Psoas muscle (tissue), 7 donors: ENCODE measurements at regions not wholly inside any gene's neighbourhood (a gene's known extent, or its start where the extent isn't known, plus 50 kb on each side); places are given as distances from the start of the nearest gene placed in this dataset.

Experiments used
- ATAC-seq, 4 donors: fragments of 200-7000 bp; cut with Tn5 transposase; one replicate each; pipeline ENCODE4 v1.9.1; 2020; ENCODE audit warnings: moderate library complexity in 3 of 4, mild to moderate bottlenecking in 2 of 4
- DNase-seq, 2 donors: peaks; one replicate each; pipeline ENCODE4 v3.0.0-alpha.2; 2020
- H3K27ac ChIP-seq: fragments of 200-600 bp; one replicate; pipeline ENCODE4 v1.8.0; 2022
- H3K27me3 ChIP-seq, 3 donors: fragments of 200-600 bp in 1 of 3; one replicate each; pipeline versions ENCODE4 v1.6.1 to v1.8.0; 2013 to 2022; ENCODE audit warnings: low read length in 2 of 3, mild to moderate bottlenecking in 2 of 3, moderate library complexity in 1 of 3; ENCODE audit not compliant: insufficient read depth in 3 of 3
- H3K36me3 ChIP-seq, 2 donors: fragments of 200-600 bp in 1 of 2; one replicate each; pipeline versions ENCODE4 v1.6.1 to v1.8.0; 2013 to 2022; ENCODE audit warnings: low read depth in 1 of 2, mild to moderate bottlenecking in 1 of 2, moderate library complexity in 1 of 2; ENCODE audit not compliant: insufficient read depth in 1 of 2
- H3K4me1 ChIP-seq: fragments of 200-600 bp; one replicate; pipeline ENCODE4 v1.8.0; 2022
- H3K4me3 ChIP-seq: fragments of 200-600 bp; one replicate; pipeline ENCODE4 v1.8.0; 2022; ENCODE audit warnings: mild to moderate bottlenecking
- H3K9me3 ChIP-seq: fragments of 200-600 bp; one replicate; pipeline ENCODE4 v1.8.0; 2022
- WGBS, 3 donors: extraction: QIAGEN DNeasy Blood & Tissue Kit; methylation state at CpG; one replicate each; pipeline versions ENCODE4 v1.1.6 to v1.1.7; 2013; 5-methylcytosine and 5-hydroxymethylcytosine counted together
- intact Hi-C, 2 donors: fragments of 100-400 bp; cut with DNase I; formaldehyde crosslinking; loops; one replicate each; pipeline versions ENCODE4 v1.11.0 to v1.14.2; 2022
- TF ChIP-seq, protein P1 (sequence below): fragments of 200-600 bp; IDR thresholded peaks from one replicate; pipeline ENCODE4 v1.8.0; 2022; ENCODE audit warnings: antibody characterized with exemption
- donor health status: healthy with polysubstance abuse.
- donor health status: DM: no; HTN: no; CAD: no; lungs with moderate emphysema.
- donor health status: Bipolar disorder and iron deficiency.
- donor health status: healthy.
- donor health status: DM: yes; HTN: yes; CAD: no.
- donor health status: DM: no; HTN: no; CAD: no.
- donor health status: DM: yes; HTN: yes; CAD: no.

GRCh38 chr5:163303718-163304117, 133.7 kb upstream of the CCNG1 start:
- H3K9me3 ChIP-seq: no peaks in the 10 kb centered on the region
- ATAC-seq (no peak), DNase-seq (no peak)
- no peak overlapping the region for H3K4me3 ChIP-seq
- no peaks in the 10 kb centered on the region for H3K36me3 ChIP-seq
- H3K27ac ChIP-seq: no peak overlapping the region
- 76 to 86% (median 81%) methylated on average over 9 of the region's 9 CpGs for WGBS, 3 donors
- intact Hi-C loops: no loop called here
- H3K4me1 ChIP-seq: no peaks in the 10 kb centered on the region
- TF ChIP-seq, protein P1, sequence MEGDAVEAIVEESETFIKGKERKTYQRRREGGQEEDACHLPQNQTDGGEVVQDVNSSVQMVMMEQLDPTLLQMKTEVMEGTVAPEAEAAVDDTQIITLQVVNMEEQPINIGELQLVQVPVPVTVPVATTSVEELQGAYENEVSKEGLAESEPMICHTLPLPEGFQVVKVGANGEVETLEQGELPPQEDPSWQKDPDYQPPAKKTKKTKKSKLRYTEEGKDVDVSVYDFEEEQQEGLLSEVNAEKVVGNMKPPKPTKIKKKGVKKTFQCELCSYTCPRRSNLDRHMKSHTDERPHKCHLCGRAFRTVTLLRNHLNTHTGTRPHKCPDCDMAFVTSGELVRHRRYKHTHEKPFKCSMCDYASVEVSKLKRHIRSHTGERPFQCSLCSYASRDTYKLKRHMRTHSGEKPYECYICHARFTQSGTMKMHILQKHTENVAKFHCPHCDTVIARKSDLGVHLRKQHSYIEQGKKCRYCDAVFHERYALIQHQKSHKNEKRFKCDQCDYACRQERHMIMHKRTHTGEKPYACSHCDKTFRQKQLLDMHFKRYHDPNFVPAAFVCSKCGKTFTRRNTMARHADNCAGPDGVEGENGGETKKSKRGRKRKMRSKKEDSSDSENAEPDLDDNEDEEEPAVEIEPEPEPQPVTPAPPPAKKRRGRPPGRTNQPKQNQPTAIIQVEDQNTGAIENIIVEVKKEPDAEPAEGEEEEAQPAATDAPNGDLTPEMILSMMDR: no peak
- no peaks in the 10 kb centered on the region for H3K27me3 ChIP-seq

DNA sequence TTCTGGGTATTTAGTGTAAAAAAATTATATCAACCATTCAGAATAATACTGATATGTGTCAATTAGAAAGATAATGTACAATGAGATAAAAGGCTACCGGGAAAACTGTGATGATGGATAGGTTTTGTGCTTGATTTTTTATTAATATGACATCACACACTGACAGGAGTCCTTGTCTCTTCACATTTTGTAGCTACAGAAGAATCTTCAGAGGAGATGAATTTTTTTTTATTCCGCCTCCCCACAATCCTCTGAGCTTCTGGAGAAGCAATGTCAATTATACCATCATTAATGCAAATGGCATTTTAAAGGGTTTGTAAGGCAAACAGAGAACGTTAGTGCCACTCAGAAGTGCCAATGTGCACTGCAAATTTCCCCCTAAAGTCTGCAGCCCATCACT, 131.7 kb upstream of the CCNG1 start:
- no peaks in the 10 kb centered on the region for H3K9me3 ChIP-seq
- no peak for ATAC-seq
- WGBS, 3 donors: 48 to 63% (median 58%) methylated on average over 3 of the region's 3 CpGs
- H3K36me3 ChIP-seq: no peaks in the 10 kb centered on the region
- TF ChIP-seq, protein P1: no peak
- intact Hi-C loops: no loop called here
- H3K4me3 ChIP-seq: no peak overlapping the region
- H3K27ac ChIP-seq: no peak overlapping the region
- DNase-seq: no peak
- H3K27me3 ChIP-seq: no peaks in the 10 kb centered on the region
- H3K4me1 ChIP-seq: no peaks in the 10 kb centered on the region

GRCh38 chr5:163306421-163306820, 131.0 kb upstream of the CCNG1 start:
- H3K36me3 ChIP-seq: no peaks in the 10 kb centered on the region
- no peaks in the 10 kb centered on the region for H3K9me3 ChIP-seq
- WGBS, 3 donors: 54 to 73% (median 64%) methylated on average over 2 of the region's 2 CpGs
- DNase-seq (no peak), ATAC-seq (no peak)
- intact Hi-C loops: no loop called here
- no peaks in the 10 kb centered on the region for H3K27me3 ChIP-seq
- TF ChIP-seq, protein P1: peak; percentile 22
- no peak overlapping the region for H3K4me3 ChIP-seq
- H3K27ac ChIP-seq: no peak overlapping the region
- no peaks in the 10 kb centered on the region for H3K4me1 ChIP-seq

DNA sequence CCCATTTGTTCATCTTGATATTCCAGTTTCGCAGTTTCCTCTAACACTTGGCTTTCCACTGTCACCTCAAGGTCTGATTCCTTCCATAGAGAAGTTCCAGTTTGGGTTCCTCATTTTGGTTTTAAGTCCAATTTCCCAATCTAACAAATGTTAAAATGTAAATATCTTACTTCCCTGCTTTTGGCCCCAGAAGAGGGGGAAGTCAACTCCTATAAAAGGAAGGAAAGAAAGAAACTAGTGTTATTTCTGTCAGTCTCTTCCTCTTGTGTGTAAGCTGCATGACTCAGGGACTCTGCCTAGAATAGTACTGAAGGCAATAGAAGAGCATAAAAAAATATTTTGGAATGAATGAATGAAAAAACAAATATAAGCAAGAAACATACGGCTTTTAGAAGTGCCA, 127.5 kb upstream of the CCNG1 start:
- no peak for ATAC-seq
- Histone ChIP-seq H3K9me3 (no peaks in the 10 kb centered on the region), H3K4me3 (no peak overlapping the region), H3K27me3 (no peaks in the 10 kb centered on the region), H3K27ac (no peak overlapping the region), H3K36me3 (no peaks in the 10 kb centered on the region), H3K4me1 (no peaks in the 10 kb centered on the region)
- intact Hi-C loops: no loop called here
- TF ChIP-seq, protein P1: no peak
- DNase-seq: no peak
- 66 to 73% (median 68%) methylated on average over 2 of the region's 2 CpGs for WGBS, 3 donors

DNA sequence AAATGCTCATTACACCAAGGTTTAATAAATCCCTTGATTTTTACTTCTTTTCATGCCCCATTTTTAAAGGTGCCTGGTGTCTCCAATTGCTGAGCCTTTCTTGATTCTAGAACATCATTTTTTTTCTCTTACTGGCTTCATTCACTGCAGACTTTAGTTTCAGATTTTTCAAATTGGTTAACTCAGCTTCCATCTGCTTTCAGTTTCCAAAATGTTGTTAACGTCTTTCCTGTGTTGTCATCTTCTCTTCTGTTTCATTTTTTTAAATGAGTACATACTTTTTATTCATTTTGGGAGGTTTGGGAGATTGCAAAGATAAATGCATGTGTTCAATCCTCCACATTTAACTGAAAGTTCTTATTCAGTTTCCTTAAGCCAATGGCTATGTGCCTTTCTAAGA, 126.4 kb upstream of the CCNG1 start:
- Histone ChIP-seq H3K9me3 (no peaks in the 10 kb centered on the region), H3K27me3 (no peaks in the 10 kb centered on the region)
- intact Hi-C loops: no loop called here

More for the DNA sequence above, 126.4 kb upstream of the CCNG1 start:
- Histone ChIP-seq H3K27ac (no peak overlapping the region), H3K36me3 (no peaks in the 10 kb centered on the region), H3K4me3 (no peak overlapping the region), H3K4me1 (no peaks in the 10 kb centered on the region)
- 33 to 45% (median 37%) methylated on average over 1 of the region's 1 CpG for WGBS, 3 donors
- TF ChIP-seq, protein P1: no peak
- DNase-seq (no peak), ATAC-seq (no peak)
